ENCODE measurements at regions not wholly inside any gene's neighbourhood (a gene's known extent, or its start where the extent isn't known, plus 50 kb on each side); places are given as distances from the start of the nearest gene placed in this dataset.
"Not testable (repeated sequence)": the region's sequence is repeated elsewhere in the genome, so short reads cannot be mapped to it uniquely, and the experiment has no call there.

GRCh38 chr12:93092649-93092945, 163.5 kb upstream of the EEA1 start:
- no peak for TF ChIP-seq CTCF (IDR thresholded peaks at IDR 0.05; ENCODE audit: unreplicated experiment)
- H3K27ac Mint-ChIP-seq: no peak overlapping the region
- DNase-seq (ENCODE audit: low spot score, unreplicated experiment): no peak
- H3K4me1 Mint-ChIP-seq (ENCODE audit: low read depth): peaks cover 30% of the 10 kb centered on the region
- no peak overlapping the region for H3K4me3 Mint-ChIP-seq (ENCODE audit: low read depth)
- no peaks in the 10 kb centered on the region for H3K9me3 Mint-ChIP-seq (ENCODE audit: low read depth)
- H3K36me3 Mint-ChIP-seq (ENCODE audit: insufficient read depth): no peaks in the 10 kb centered on the region
- no peaks in the 10 kb centered on the region for H3K27me3 Mint-ChIP-seq

- peaks cover 2% of the 10 kb centered on the region for H3K9me3 Mint-ChIP-seq (ENCODE audit: low read depth)
- no peak overlapping the region for H3K27ac Mint-ChIP-seq
- no peak for TF ChIP-seq CTCF (IDR thresholded peaks at IDR 0.05; ENCODE audit: unreplicated experiment)
- no peak overlapping the region for H3K4me3 Mint-ChIP-seq (ENCODE audit: low read depth)
- peaks cover 24% of the 10 kb centered on the region for H3K4me1 Mint-ChIP-seq (ENCODE audit: low read depth)
- DNase-seq (ENCODE audit: low spot score, unreplicated experiment): no peak
- H3K36me3 Mint-ChIP-seq (ENCODE audit: insufficient read depth): no peaks in the 10 kb centered on the region
- no peaks in the 10 kb centered on the region for H3K27me3 Mint-ChIP-seq
These were observed 164.1 kb upstream of the EEA1 start for GRCh38 chr12:93093243-93093642.

- H3K36me3 Mint-ChIP-seq (ENCODE audit: insufficient read depth); H3K27ac Mint-ChIP-seq; H3K4me3 Mint-ChIP-seq (ENCODE audit: low read depth); DNase-seq (ENCODE audit: low spot score, unreplicated experiment); H3K27me3 Mint-ChIP-seq; H3K9me3 Mint-ChIP-seq (ENCODE audit: low read depth): not testable (repeated sequence)
- H3K4me1 Mint-ChIP-seq (ENCODE audit: low read depth): peaks cover 18% of the 10 kb centered on the region
These were observed 165.1 kb upstream of the EEA1 start for GRCh38 chr12:93094222-93094621.

- no peak for DNase-seq (ENCODE audit: low spot score, unreplicated experiment)
- H3K27me3 Mint-ChIP-seq: no peaks in the 10 kb centered on the region
- no peak for TF ChIP-seq CTCF (IDR thresholded peaks at IDR 0.05; ENCODE audit: unreplicated experiment)
- peaks cover 17% of the 10 kb centered on the region for H3K4me1 Mint-ChIP-seq (ENCODE audit: low read depth)
- H3K4me3 Mint-ChIP-seq (ENCODE audit: low read depth): no peak overlapping the region
- H3K36me3 Mint-ChIP-seq (ENCODE audit: insufficient read depth): no peaks in the 10 kb centered on the region
- H3K9me3 Mint-ChIP-seq (ENCODE audit: low read depth): peaks cover 3% of the 10 kb centered on the region
- peak overlapping the region; percentile 30 for H3K27ac Mint-ChIP-seq
These were observed 166.1 kb upstream of the EEA1 start for GRCh38 chr12:93094988-93095737.

GRCh38 chr12:93097417-93097816, 168.3 kb upstream of the EEA1 start:
- H3K36me3 Mint-ChIP-seq (ENCODE audit: insufficient read depth): no peaks in the 10 kb centered on the region
- no peak for DNase-seq (ENCODE audit: low spot score, unreplicated experiment)
- H3K9me3 Mint-ChIP-seq (ENCODE audit: low read depth): peaks cover 3% of the 10 kb centered on the region
- H3K4me3 Mint-ChIP-seq (ENCODE audit: low read depth): no peak overlapping the region
- no peaks in the 10 kb centered on the region for H3K27me3 Mint-ChIP-seq
- peaks cover 17% of the 10 kb centered on the region for H3K4me1 Mint-ChIP-seq (ENCODE audit: low read depth)
- TF ChIP-seq CTCF (IDR thresholded peaks at IDR 0.05; ENCODE audit: unreplicated experiment): no peak
- no peak overlapping the region for H3K27ac Mint-ChIP-seq

GRCh38 chr12:93098077-93098476, 169.0 kb upstream of the EEA1 start:
- Mint-ChIP-seq H3K36me3 (ENCODE audit: insufficient read depth) (no peaks in the 10 kb centered on the region), H3K9me3 (ENCODE audit: low read depth) (peaks cover 3% of the 10 kb centered on the region), H3K27me3 (no peaks in the 10 kb centered on the region), H3K4me1 (ENCODE audit: low read depth) (peaks cover 19% of the 10 kb centered on the region), H3K4me3 (ENCODE audit: low read depth) (no peak overlapping the region), H3K27ac (no peak overlapping the region)
- TF ChIP-seq CTCF (IDR thresholded peaks at IDR 0.05; ENCODE audit: unreplicated experiment): peak; percentile 62
- DNase-seq (ENCODE audit: low spot score, unreplicated experiment): no peak

Data from progenitor cell of endocrine pancreas (in vitro differentiated cells).